ENCODE measurements at regions not wholly inside any gene's neighbourhood (a gene's known extent, or its start where the extent isn't known, plus 50 kb on each side); places are given as distances from the start of the nearest gene placed in this dataset.

DNA sequence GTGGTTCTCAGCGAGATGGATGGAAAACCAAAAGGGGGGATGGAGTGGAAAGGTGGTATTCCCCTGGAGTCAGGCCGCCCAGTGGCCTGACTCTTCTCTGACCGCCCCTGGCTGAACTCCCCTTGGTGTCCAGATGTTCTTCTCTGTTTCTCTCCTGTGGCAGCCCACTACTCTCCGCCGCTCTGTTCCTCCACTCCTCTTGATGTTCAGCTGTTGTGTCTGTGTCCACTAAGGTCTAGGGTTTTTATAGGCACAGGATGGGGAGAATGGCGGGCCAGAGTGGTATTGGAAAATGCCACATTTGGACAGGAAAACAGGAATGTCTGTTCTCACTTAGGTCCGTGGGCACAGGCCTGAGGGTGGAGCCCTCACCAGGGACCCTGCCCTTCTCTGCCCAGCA lies 954.3 kb upstream of the MBL2 start:
- TF ChIP-seq CTCF (conservative IDR thresholded peaks at IDR 0.05 in 1 of 2, IDR thresholded peaks at IDR 0.05 in 1 of 2; ENCODE audit: extremely low read depth in 1 of 2, insufficient read depth in 1 of 2, low read depth in 1 of 2, low read length in 2 of 2) (no peak), EZH2 (IDR thresholded peaks at IDR 0.05; ENCODE audit: borderline replicate concordance, low read length) (no peak)
